ENCODE measurements at regions not wholly inside any gene's neighbourhood (a gene's known extent, or its start where the extent isn't known, plus 50 kb on each side); places are given as distances from the start of the nearest gene placed in this dataset.

DNA sequence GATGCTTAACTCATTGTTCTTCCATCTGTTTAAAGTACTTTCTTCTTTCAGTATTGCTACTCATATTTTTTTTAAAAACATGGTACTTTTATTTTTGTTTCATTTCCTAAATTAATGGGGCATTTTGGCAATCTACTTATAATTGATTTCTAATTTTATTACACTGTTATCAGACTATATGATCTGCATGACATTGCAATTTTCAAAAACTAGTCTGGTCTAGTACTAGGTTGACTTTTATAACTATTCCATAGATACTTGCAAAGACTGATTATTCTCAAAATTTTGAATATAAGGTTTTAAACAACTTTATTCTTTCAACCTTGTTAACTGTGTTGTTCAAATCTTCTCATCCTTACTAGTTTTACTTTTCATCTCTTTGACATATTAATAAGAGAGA is 63.9 kb upstream of the MVB12B start:
- DNase-seq (ENCODE audit: low read depth): no peak

DNA sequence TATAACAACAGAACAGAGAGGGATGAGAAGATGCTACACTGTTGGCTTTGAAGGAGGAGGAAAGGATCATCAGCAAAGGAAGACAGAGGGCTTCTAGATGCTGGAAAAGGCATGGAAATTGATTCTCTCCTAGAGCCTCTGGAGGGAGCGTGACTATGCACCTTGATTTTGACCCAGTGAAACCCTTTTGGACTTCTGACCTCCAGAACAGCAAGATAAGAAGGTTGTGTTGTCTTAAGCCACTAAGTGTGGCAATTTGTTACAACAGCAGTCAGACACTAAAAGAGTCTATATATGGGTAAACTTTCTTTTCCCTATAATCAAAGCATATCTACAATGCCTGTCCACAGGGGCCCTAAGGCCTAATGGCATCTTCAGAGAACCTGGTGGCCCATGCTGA is 56.1 kb upstream of the MVB12B start:
- no peak for DNase-seq (ENCODE audit: low read depth)

DNA sequence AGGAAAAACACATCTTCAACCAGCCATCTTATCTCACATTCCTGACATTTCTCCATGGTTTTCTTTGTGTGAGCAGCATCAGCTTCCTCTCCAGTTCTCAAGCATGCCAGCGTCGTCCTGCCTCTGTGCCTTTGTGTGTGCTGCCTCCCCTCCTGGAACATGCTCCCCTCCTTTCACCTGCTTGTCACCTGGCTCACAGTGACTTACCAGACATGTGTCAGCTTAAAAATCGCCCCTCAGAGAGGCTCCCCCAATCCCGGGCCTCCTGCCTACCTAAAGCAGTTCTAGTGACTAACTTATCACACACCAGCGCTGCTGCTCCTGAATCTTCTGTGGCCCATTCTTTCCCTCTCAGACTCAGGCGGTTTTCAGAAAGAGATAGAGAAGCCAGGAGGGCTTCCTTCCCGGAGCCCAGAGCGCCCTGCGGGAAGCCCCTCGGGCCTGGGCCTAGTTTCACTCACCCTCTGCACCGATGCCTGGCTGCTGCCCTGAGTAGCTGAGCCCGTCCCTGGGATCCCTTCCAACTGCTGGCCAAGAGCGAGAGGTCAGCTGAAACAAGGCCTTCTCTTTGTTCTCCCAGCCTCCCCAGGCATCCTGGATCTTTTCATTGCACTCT is 51.1 kb upstream of the MVB12B start:
- no peak for DNase-seq (ENCODE audit: low read depth)

GRCh38 chr9:126276056-126276728 is 50.4 kb upstream of the MVB12B start:
- DNase-seq (ENCODE audit: low read depth): no peak

Measured in stimulated activated CD4-positive, alpha-beta T cell treated with anti-CD3 and anti-CD28 coated beads, Interleukin-2, amount 100 ng/mL, for 4 hours (primary cell).